ENCODE measurements at regions not wholly inside any gene's neighbourhood (a gene's known extent, or its start where the extent isn't known, plus 50 kb on each side); places are given as distances from the start of the nearest gene placed in this dataset.

DNA sequence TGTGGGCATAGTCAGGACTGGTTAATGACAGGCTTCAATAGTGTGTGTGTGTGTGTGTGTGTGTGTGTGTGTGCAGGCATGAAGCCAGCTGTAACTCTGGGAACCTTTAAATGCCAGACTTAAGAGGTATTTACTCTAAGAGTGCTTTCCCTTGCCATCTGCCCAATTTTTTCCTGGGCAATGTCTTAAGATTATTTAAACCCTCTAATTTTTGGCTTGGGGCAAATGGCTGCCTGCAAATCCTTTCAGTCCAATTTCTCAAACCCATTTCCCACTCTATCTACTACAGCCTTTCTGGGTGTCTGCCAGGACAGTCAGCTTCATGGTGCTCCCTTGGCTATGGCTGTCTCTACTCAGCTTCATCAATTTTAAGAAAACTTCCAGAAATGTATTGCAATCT lies 62.6 kb upstream of the C1GALT1 start:
- H3K4me3 ChIP-seq: no peak overlapping the region
- H3K36me3 ChIP-seq: no peaks in the 10 kb centered on the region
- intact Hi-C loops (cut with DNase I): no loop called here
- FAIRE-seq (no peak), ATAC-seq (no peak), DNase-seq (peak in 1 of 6 donors; percentile 11)
- H3K27me3 ChIP-seq: no peaks in the 10 kb centered on the region
- H3K4me1 ChIP-seq: peaks cover 0 to 13% (median 11%) of the 10 kb centered on the region in 3 donors
- no peak overlapping the region for H3K27ac ChIP-seq
- no peak for TF ChIP-seq CTCF (IDR thresholded peaks at IDR 0.05)
- H3K9me3 ChIP-seq: no peaks in the 10 kb centered on the region

- intact Hi-C loops (cut with DNase I): no loop called here
- TF ChIP-seq CTCF (IDR thresholded peaks at IDR 0.05): no peak
- no peak overlapping the region for H3K4me3 ChIP-seq
- no peaks in the 10 kb centered on the region for H3K36me3 ChIP-seq
- no peaks in the 10 kb centered on the region for H3K27me3 ChIP-seq
- no peaks in the 10 kb centered on the region for H3K9me3 ChIP-seq
- peak; percentile 26 for FAIRE-seq
- no peak for DNase-seq
- H3K27ac ChIP-seq: no peak overlapping the region
- H3K4me1 ChIP-seq: peaks cover 0 to 8% (median 8%) of the 10 kb centered on the region in 3 donors
- 71 to 73% methylated on average over 4 of the region's 4 CpGs for WGBS, 2 donors
- peak in 1 of 4 donors; percentile 51 for ATAC-seq
Observed at GRCh38 chr7:7122033-7122478, 60.3 kb upstream of the C1GALT1 start.

- H3K4me3 ChIP-seq: no peak overlapping the region
- FAIRE-seq (no peak), ATAC-seq (peak in 2 of 4 donors; percentile 31 to 74), DNase-seq (no peak)
- TF ChIP-seq CTCF (IDR thresholded peaks at IDR 0.05): no peak
- H3K4me1 ChIP-seq: peaks cover 0 to 8% (median 8%) of the 10 kb centered on the region in 3 donors
- no peaks in the 10 kb centered on the region for H3K36me3 ChIP-seq
- intact Hi-C loops (cut with DNase I): no loop called here
- no peaks in the 10 kb centered on the region for H3K27me3 ChIP-seq
- 64 to 69% methylated on average over 4 of the region's 4 CpGs for WGBS, 2 donors
- H3K9me3 ChIP-seq: no peaks in the 10 kb centered on the region
- no peak overlapping the region for H3K27ac ChIP-seq
Observed at GRCh38 chr7:7122701-7123281, 59.6 kb upstream of the C1GALT1 start.

- peaks cover 0 to 8% (median 0%) of the 10 kb centered on the region in 3 donors for H3K4me1 ChIP-seq
- H3K4me3 ChIP-seq: no peak overlapping the region
- H3K27ac ChIP-seq: no peak overlapping the region
- no peaks in the 10 kb centered on the region for H3K27me3 ChIP-seq
- ATAC-seq: no peak
- H3K36me3 ChIP-seq: no peaks in the 10 kb centered on the region
- intact Hi-C loops (cut with DNase I): no loop called here
- WGBS, 2 donors: 89 to 91% methylated on average over 2 of the region's 2 CpGs
- no peaks in the 10 kb centered on the region for H3K9me3 ChIP-seq
- no peak for DNase-seq
- FAIRE-seq: no peak
- no peak for TF ChIP-seq CTCF (IDR thresholded peaks at IDR 0.05)
Observed at GRCh38 chr7:7125963-7126362, 56.4 kb upstream of the C1GALT1 start.

DNA sequence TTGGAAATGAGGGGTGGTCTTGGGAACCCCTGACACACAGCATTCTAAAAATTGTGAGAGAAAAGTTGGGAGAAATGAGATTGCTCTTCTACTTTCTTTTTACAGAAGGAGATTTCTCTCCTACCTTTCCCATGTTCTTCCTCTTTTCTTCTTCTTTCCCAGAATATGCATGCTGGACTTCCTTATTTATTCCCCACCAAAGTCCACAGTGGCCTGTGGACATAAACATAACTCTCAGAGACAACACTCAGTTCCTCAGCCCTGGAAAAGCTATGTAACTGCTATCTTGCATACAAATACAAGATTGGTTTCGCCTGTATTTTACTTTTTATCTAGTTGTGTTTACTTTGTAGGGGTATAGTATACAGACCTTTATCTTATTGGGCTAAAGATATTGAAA lies 54.6 kb upstream of the C1GALT1 start:
- no peak for TF ChIP-seq CTCF (IDR thresholded peaks at IDR 0.05)
- no peaks in the 10 kb centered on the region for H3K9me3 ChIP-seq

More for the DNA sequence above, 54.6 kb upstream of the C1GALT1 start:
- Histone ChIP-seq H3K36me3 (no peaks in the 10 kb centered on the region), H3K4me1 (peaks cover 0 to 5% (median 0%) of the 10 kb centered on the region in 3 donors), H3K27ac (no peak overlapping the region), H3K27me3 (no peaks in the 10 kb centered on the region), H3K4me3 (no peak overlapping the region)
- ATAC-seq (no peak), DNase-seq (no peak), FAIRE-seq (no peak)
- WGBS, 2 donors: 30 to 46% methylated on average over 1 of the region's 1 CpG
- intact Hi-C loops (cut with DNase I): no loop called here
